ENCODE measurements at regions not wholly inside any gene's neighbourhood (a gene's known extent, or its start where the extent isn't known, plus 50 kb on each side); places are given as distances from the start of the nearest gene placed in this dataset.

DNA sequence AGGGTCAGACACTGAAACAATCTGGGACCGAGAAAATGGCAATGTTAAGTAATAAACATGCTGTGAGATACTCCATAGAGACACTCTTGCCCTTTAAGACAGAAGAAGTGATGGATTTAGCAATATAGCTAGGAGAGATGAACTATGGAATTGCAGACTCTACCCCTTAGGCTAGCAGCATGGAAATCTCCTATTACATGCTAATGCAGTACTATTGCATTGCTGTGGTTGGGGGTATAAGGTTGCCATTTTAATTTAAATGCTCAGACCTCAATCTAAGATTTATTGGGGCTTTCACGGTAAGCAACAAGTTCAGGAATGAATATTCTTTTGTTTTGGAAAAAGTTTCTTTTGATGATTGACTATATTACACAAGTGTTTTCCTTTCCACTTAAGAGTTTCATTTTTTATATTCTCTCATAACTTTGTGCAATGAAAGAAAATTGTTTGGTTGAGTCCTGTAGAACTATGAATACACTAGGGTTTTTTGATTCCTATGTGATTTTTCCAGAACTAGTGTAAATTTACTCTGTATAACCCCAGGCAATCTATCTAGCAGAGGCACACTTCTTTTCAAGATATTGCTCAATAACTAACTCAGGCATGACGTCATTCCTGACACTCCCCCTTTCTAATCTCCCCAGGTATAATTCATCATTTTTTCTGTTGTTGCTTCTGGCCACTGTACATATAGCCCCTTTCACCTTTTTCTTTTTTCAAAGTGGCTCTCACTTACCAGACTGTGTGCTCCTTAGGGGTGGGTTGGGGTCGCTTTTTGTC is 394.7 kb upstream of the KLF12 start:
- TF ChIP-seq, protein P1, sequence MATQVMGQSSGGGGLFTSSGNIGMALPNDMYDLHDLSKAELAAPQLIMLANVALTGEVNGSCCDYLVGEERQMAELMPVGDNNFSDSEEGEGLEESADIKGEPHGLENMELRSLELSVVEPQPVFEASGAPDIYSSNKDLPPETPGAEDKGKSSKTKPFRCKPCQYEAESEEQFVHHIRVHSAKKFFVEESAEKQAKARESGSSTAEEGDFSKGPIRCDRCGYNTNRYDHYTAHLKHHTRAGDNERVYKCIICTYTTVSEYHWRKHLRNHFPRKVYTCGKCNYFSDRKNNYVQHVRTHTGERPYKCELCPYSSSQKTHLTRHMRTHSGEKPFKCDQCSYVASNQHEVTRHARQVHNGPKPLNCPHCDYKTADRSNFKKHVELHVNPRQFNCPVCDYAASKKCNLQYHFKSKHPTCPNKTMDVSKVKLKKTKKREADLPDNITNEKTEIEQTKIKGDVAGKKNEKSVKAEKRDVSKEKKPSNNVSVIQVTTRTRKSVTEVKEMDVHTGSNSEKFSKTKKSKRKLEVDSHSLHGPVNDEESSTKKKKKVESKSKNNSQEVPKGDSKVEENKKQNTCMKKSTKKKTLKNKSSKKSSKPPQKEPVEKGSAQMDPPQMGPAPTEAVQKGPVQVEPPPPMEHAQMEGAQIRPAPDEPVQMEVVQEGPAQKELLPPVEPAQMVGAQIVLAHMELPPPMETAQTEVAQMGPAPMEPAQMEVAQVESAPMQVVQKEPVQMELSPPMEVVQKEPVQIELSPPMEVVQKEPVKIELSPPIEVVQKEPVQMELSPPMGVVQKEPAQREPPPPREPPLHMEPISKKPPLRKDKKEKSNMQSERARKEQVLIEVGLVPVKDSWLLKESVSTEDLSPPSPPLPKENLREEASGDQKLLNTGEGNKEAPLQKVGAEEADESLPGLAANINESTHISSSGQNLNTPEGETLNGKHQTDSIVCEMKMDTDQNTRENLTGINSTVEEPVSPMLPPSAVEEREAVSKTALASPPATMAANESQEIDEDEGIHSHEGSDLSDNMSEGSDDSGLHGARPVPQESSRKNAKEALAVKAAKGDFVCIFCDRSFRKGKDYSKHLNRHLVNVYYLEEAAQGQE (IDR thresholded peaks at IDR 0.05; ENCODE audit: insufficient read depth in 1 of 2, low read depth in 2 of 2, low read length in 1 of 2): no peak
- TF ChIP-seq TCF7L2 (IDR thresholded peaks at IDR 0.05; ENCODE audit: low read depth, low read length) (no peak), POLR2AphosphoS5 (IDR thresholded peaks at IDR 0.05; ENCODE audit: low read depth, low read length) (no peak), SIN3A (IDR thresholded peaks at IDR 0.05; ENCODE audit: borderline replicate concordance, insufficient read depth, low read depth, low read length) (no peak)
- TF ChIP-seq, protein P2, sequence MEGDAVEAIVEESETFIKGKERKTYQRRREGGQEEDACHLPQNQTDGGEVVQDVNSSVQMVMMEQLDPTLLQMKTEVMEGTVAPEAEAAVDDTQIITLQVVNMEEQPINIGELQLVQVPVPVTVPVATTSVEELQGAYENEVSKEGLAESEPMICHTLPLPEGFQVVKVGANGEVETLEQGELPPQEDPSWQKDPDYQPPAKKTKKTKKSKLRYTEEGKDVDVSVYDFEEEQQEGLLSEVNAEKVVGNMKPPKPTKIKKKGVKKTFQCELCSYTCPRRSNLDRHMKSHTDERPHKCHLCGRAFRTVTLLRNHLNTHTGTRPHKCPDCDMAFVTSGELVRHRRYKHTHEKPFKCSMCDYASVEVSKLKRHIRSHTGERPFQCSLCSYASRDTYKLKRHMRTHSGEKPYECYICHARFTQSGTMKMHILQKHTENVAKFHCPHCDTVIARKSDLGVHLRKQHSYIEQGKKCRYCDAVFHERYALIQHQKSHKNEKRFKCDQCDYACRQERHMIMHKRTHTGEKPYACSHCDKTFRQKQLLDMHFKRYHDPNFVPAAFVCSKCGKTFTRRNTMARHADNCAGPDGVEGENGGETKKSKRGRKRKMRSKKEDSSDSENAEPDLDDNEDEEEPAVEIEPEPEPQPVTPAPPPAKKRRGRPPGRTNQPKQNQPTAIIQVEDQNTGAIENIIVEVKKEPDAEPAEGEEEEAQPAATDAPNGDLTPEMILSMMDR (IDR thresholded peaks at IDR 0.05): no peak

Data from Panc1 (cell line).